Heart right ventricle (tissue), 16 donors: ENCODE measurements at regions not wholly inside any gene's neighbourhood (a gene's known extent, or its start where the extent isn't known, plus 50 kb on each side); places are given as distances from the start of the nearest gene placed in this dataset.
"Not testable (repeated sequence)": the region's sequence is repeated elsewhere in the genome, so short reads cannot be mapped to it uniquely, and the experiment has no call there.

Source experiments
- ATAC-seq, 8 donors: fragments of 200-7000 bp; cut with Tn5 transposase; one replicate each; pipeline ENCODE4 v1.9.1; 2020; ENCODE audit warnings: mild to moderate bottlenecking in 8 of 8, moderate library complexity in 8 of 8, moderate number of reproducible peaks in 1 of 8
- DNase-seq, 2 donors: peaks; one replicate each; pipeline ENCODE4 v3.0.0-alpha.2; 2020
- H3K27ac ChIP-seq, 10 donors: fragments of 200-600 bp; sonication (generic) in 2 of 10; one replicate each; pipeline versions ENCODE4 v1.5.0 to v1.8.0; 2020 to 2022; ENCODE audit warnings: mild to moderate bottlenecking in 3 of 10
- H3K27me3 ChIP-seq, 7 donors: fragments of 200-600 bp; one replicate each; pipeline ENCODE4 v1.8.0; 2021 to 2022; ENCODE audit warnings: mild to moderate bottlenecking in 2 of 7
- H3K36me3 ChIP-seq, 9 donors: fragments of 200-600 bp; sonication (generic) in 1 of 9; one replicate each; pipeline versions ENCODE4 v1.5.0 to v1.8.0; 2020 to 2022; ENCODE audit warnings: mild to moderate bottlenecking in 2 of 9
- H3K4me1 ChIP-seq, 9 donors: fragments of 200-600 bp; sonication (generic) in 1 of 9; one replicate each; pipeline versions ENCODE4 v1.5.0 to v1.8.0; 2020 to 2022; ENCODE audit warnings: mild to moderate bottlenecking in 4 of 9
- H3K4me3 ChIP-seq, 10 donors: fragments of 200-600 bp; sonication (generic) in 2 of 10; one replicate each; pipeline versions ENCODE4 v1.5.0 to v1.8.0; 2020 to 2022; ENCODE audit warnings: mild to moderate bottlenecking in 7 of 10, moderate library complexity in 2 of 10
- H3K9me3 ChIP-seq, 11 donors: fragments of 200-600 bp in 10 of 11; sonication (generic) in 2 of 11; one replicate each; pipeline versions ENCODE4 v1.5.0 to v1.8.0; 2013 to 2022; ENCODE audit warnings: mild to moderate bottlenecking in 2 of 11, control low read depth in 1 of 11, moderate library complexity in 1 of 11
- CTCF ChIP-seq, 9 donors: fragments of 200-600 bp; sonication (generic) in 2 of 9; IDR thresholded peaks; one replicate each; pipeline versions ENCODE4 v1.5.0 to v1.8.0; 2021 to 2022; ENCODE audit warnings: antibody characterized with exemption in 9 of 9, mild to moderate bottlenecking in 5 of 9, moderate library complexity in 1 of 9
- WGBS, 2 donors: extraction: QIAGEN DNeasy Blood & Tissue Kit; methylation state at CpG; one replicate each; pipeline ENCODE4 v1.1.7; 2013; ENCODE audit warnings: inconsistent platforms in 1 of 2; 5-methylcytosine and 5-hydroxymethylcytosine counted together
- intact Hi-C, 10 donors: fragments of 100-400 bp; cut with DNase I; formaldehyde crosslinking; loops; one replicate each; pipeline versions ENCODE4 v1.11.1 to v1.14.2; 2022
- donor health status: Arrhythmogenic right ventricular cardiomyopathy.
- donor health status: ischemic (EF 13 %, LVEDD 7.1; RV severe dilation, severe dysfunction).
- donor health status: healthy with polysubstance abuse.
- donor health status: DM: no; HTN: yes; CAD: no.
- donor health status: DM: no; HTN: no; CAD: no.
- donor health status: ischemic (EF 25% LVEDD 6.9; RV normal size, moderate dysfunction).
- donor health status: ischemic (EF 25% LVEDD 5.7; RV mildly dilated, moderate dysfunction).
- donor health status: healthy.
- donor health status: DM: yes; HTN: yes; CAD: no.
- donor health status: Ischemic cardiomyopathy.
- donor health status: ischemic (EF 35%, LVEDD 5.7; RV mildly dilated, moderate dysfunction).
- donor health status: nonischemic (EF 11% LVEDD 7.7; RV severe dilation, severe dysfunction).
- donor health status: DM: yes; HTN: yes; CAD: no.
- donor health status: PGD.
- donor health status: ischemic (EF 29% LVEDD 5.4; RV normal size, mild dysfunction).
- donor health status: nonischemic (EF 23%, LVEDD 6.1; RV moderate dilation, normal function).

- H3K4me3 ChIP-seq: no peak overlapping the region
- H3K4me1 ChIP-seq: no peaks in the 10 kb centered on the region
- no peaks in the 10 kb centered on the region for H3K9me3 ChIP-seq
- H3K27me3 ChIP-seq: no peaks in the 10 kb centered on the region
- H3K27ac ChIP-seq: no peak overlapping the region
- no peak for TF ChIP-seq CTCF (IDR thresholded peaks at IDR 0.05)
- DNase-seq (no peak), ATAC-seq (no peak)
- intact Hi-C loops: no loop called here
- H3K36me3 ChIP-seq: no peaks in the 10 kb centered on the region
- 90 to 92% methylated on average over 18 of the region's 18 CpGs for WGBS, 2 donors
These were observed 822.6 kb downstream of the GLUD2 start for GRCh38 chrX:121869876-121870477.

GRCh38 chrX:121871122-121871521, 823.7 kb downstream of the GLUD2 start:
- Histone ChIP-seq H3K27ac (no peak overlapping the region), H3K9me3 (no peaks in the 10 kb centered on the region), H3K4me3 (no peak overlapping the region), H3K36me3 (no peaks in the 10 kb centered on the region), H3K4me1 (no peaks in the 10 kb centered on the region), H3K27me3 (no peaks in the 10 kb centered on the region)
- TF ChIP-seq CTCF (IDR thresholded peaks at IDR 0.05): no peak
- WGBS, 2 donors: 93 to 96% methylated on average over 11 to 12 of the region's 12 CpGs
- no peak for DNase-seq
- intact Hi-C loops: no loop called here
- no peak for ATAC-seq

- H3K27ac ChIP-seq: no peak overlapping the region
- no peaks in the 10 kb centered on the region for H3K9me3 ChIP-seq
- H3K27me3 ChIP-seq: no peaks in the 10 kb centered on the region
- ATAC-seq: no peak
- no peaks in the 10 kb centered on the region for H3K4me1 ChIP-seq
- no peak for TF ChIP-seq CTCF (IDR thresholded peaks at IDR 0.05)
- no peaks in the 10 kb centered on the region for H3K36me3 ChIP-seq
- no peak for DNase-seq
- intact Hi-C loops: no loop called here
- no peak overlapping the region for H3K4me3 ChIP-seq
These were observed 828.9 kb downstream of the GLUD2 start for GRCh38 chrX:121876305-121876704.

- intact Hi-C loops, H3K9me3 ChIP-seq, H3K27ac ChIP-seq, H3K4me1 ChIP-seq, ATAC-seq, H3K36me3 ChIP-seq, H3K27me3 ChIP-seq, H3K4me3 ChIP-seq, DNase-seq: not testable (repeated sequence)
- WGBS, 2 donors: 92 to 93% methylated on average over 11 to 17 of the region's 18 CpGs
These were observed 829.9 kb downstream of the GLUD2 start for GRCh38 chrX:121877337-121877736.

GRCh38 chrX:121886557-121886956, 839.1 kb downstream of the GLUD2 start:
- H3K27me3 ChIP-seq: no peaks in the 10 kb centered on the region
- intact Hi-C loops: no loop called here
- no peak for ATAC-seq
- no peaks in the 10 kb centered on the region for H3K4me1 ChIP-seq
- H3K9me3 ChIP-seq: peaks cover 0 to 9% (median 0%) of the 10 kb centered on the region in 11 donors
- no peak overlapping the region for H3K4me3 ChIP-seq
- TF ChIP-seq CTCF (IDR thresholded peaks at IDR 0.05): no peak
- WGBS, 2 donors: 74 to 90% methylated on average over 2 of the region's 2 CpGs
- H3K36me3 ChIP-seq: no peaks in the 10 kb centered on the region
- no peak for DNase-seq
- H3K27ac ChIP-seq: no peak overlapping the region
